ENCODE measurements at regions not wholly inside any gene's neighbourhood (a gene's known extent, or its start where the extent isn't known, plus 50 kb on each side); places are given as distances from the start of the nearest gene placed in this dataset.

DNA sequence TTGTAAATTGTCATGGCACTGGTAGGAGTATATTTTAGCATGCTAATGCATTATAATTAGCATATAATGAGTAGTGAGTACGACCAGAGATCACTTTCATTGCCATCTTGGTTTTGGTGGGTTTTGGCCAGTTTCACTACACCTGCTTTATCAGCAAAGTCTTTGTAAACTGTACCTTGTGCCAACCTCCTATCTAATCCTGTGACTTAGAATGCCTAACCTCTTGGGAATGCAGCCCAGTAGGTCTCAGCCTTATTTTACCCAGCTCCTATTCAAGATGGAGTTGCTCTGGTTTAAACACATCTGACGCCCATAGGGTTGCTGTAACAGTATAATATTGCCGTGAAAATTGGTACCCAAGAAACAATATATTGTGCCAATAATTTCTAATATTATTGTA, 159.4 kb downstream of the MAGEB5 start:
- DNase-seq (ENCODE audit: low read depth in 2 of 2), result no peak

DNA sequence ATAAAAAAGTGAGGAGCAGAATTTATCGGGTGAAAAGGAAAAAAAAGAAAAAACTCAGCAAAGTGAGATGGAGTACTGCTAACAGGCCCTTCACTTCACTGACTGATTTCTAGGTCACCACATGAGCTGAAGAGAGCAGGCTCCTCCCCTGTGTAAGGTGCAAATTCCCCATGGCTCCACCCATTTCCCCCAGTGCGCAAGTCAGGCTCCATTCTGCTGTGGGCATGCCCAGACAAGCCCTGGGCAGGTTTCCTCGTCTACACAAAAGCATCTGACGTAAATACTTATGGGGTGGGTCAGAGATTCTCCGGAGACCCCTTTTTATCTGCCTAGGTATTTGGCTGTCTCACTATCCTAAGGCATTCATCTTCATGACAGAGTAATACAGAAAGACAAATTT, 157.9 kb downstream of the MAGEB5 start:
- no peak for DNase-seq (ENCODE audit: low read depth in 2 of 2)

DNA sequence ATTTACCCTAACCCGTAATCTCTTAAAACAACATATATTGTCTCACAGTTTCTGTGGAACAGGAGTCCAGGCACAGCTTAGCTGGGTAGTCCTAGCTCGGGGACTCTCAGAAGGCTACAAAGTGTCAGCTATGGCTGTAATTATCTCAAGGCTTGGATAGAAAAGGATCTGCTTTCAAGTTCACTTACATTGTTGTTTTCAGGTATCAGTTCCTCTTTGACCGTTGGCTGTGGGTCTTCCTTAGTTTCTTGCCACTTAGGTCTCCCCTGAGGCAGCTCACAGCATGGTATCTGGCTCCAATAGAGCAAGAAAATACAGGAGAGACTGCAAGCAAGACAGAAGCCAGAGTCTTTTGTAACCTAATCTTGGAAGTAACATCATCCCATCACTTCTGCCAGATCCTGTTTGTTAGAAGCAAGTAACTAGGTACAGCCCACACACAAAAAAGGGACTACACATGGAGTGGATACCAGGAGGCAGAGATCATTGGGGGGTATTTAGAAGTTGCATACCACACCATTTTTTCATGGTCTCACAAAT, 137.0 kb downstream of the MAGEB5 start:
- DNase-seq (ENCODE audit: low read depth in 2 of 2), result no peak

DNA sequence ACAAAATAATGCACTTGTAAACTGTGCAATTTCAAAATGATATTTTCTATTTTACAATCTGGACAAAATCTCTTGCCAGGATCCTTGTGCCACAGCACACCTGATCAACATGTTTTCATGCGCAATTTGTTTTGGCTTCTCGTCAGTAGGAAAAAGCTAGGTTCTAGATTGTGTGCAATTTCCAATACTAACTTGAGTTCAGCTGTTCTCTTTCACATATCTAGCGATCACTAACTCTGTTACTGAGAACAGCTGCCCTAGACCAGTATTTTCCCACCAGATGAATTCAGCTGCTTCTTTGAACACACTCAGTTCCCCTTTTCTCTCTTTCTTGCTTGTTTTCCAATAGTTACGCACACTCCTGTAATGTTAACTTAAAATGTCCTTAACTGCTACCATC, 131.2 kb downstream of the MAGEB5 start:
- no peak for DNase-seq (ENCODE audit: low read depth in 2 of 2)

DNA sequence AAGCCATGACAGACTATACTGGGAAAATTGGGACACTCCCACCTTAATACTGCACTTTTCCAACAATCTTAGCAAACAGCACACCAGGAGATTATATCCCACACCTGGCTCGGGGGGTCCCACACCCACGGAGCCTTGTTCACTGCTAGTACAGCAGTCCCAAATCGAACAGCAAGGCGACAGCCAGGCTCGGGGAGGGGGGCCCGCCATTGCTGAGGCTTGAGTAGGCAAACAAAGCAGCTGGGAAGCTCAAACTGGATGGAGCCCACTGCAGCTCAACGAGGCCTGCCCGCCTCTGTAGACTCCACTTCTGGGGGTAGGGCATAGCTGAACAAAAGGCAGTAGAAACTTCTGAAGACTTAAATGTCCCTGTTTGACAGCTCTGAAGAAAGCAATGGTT, 118.3 kb downstream of the MAGEB5 start:
- no peak for DNase-seq (ENCODE audit: low read depth in 2 of 2)

DNA sequence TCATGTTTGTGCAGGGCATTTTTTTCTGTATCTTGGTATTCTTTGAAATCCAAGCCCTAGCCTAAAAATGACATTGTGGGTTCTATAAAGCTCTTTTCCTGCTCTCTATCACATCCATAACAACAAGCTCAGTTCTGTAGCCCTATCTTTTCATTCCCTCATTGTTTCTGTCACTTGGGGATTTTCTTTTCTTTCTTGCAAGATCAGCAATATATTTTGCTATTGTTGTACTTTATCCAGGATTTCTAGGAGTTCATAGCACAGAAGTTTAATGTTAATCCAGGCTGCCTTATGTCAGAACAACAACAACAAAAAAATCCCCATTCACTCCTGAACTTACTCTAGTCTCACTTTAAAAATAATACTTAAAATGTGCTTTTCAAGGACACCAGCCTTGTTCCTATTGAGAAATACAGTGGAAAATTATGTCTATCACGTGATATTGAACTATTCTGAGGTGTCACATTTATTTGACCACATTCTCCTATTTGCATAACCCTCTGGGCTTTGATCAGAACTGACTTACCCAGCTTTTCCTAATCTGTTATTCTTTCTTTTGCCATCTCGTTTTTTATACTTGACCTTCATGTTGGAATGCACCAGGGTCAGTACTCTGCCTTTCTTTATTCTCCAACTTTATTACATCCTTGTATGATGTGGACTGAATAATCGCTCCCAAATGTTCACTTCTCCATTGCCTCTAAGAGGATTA, 112.8 kb downstream of the MAGEB5 start:
- DNase-seq (ENCODE audit: low read depth in 2 of 2), result no peak

DNA sequence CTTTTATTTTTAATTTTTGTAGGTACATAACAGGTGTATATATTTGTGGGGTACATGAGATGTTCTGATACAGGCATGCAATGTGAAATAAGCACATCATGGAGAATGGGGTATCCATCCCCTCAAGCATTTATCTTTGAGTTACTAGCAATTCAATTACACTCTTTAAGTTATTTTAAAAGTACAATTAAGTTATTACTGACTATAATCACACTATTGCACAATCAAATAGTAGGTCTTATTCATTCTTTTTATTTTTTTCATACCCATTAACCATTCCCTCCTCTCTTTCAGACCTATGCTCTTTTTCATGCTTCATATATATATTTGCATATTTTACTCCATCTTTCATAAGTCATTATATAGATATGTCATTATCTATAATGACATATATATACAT, 93.3 kb downstream of the MAGEB5 start:
- no peak for DNase-seq (ENCODE audit: low read depth in 2 of 2)

DNA sequence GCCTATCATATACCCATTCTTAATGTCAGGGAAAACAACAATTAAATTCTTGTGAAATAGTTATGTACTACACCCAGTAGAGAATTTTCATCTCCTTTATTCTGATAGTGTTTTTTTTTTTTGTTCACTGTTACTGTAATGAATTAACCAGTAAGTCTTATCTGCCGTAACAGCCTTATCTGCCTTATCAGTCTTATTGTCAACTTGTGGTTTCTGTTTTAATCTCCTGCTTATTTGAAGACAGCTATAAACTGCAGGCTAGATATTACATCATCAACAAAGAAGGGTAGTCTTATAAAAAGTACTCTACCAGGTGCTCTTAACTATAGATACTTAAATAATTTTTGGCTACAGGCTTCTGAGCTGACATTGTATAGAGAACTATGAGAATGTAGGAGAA, 79.5 kb downstream of the MAGEB5 start:
- no peak for DNase-seq (ENCODE audit: low read depth in 2 of 2)

DNA sequence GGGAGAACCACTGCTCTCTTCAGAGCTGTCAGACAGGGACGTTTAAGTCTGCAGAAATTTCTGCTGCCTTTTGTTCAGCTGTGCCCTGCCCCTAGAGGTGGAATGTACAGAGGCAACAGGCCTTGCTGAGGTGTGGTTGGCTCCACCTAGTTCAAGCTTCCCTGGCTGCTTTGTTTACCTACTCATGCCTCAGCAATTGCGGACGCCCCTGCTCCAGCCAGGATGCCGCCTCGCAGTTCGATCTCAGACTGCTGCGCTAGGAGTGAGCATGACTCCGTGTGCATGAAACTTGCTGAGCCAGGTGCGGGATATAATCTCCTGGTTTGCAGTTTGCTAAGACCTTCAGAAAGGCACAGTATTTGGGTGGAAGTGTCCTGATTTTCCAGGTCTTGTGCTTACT, 70.9 kb downstream of the MAGEB5 start:
- DNase-seq (ENCODE audit: low read depth in 2 of 2), result no peak

Measured in stimulated activated CD8-positive, alpha-beta memory T cell treated with anti-CD3 and anti-CD28 coated beads, Interleukin-15, amount 100 ng/mL, for 48 hours (primary cell).